ENCODE measurements at regions not wholly inside any gene's neighbourhood (a gene's known extent, or its start where the extent isn't known, plus 50 kb on each side); places are given as distances from the start of the nearest gene placed in this dataset.

DNA sequence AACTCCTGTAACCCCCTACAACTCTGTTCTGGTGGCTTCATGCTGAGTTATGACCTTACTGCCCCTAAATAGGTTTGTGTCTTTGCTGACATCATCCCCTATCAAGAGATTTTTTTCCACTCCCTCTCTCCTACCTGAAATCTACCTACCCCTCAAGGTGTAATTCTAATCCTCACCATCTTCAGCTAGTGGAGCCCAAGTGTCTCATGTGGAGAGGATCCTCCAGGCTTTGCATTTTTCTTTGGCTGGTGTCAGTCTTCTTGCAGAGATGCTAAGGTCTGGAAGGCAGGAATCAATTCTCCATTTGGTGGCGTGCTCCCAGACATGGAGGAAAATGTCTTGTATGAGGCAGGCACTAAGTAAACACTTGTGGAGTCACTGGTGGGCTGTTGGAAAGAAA, 74.8 kb upstream of the PRMT8 start:
- Histone ChIP-seq H3K9me3 (ENCODE audit: control insufficient read depth in 1 of 2, low read length in 2 of 2) (no peaks in the 10 kb centered on the region), H3K27me3 (ENCODE audit: insufficient read depth, low read length) (no peaks in the 10 kb centered on the region), H3K36me3 (ENCODE audit: insufficient read depth, low read length) (no peaks in the 10 kb centered on the region), H3K4me3 (ENCODE audit: low read length in 2 of 2) (no peak overlapping the region), H3K27ac (ENCODE audit: low read depth, low read length) (no peak overlapping the region), H3K4me1 (ENCODE audit: insufficient read depth, low read length) (no peaks in the 10 kb centered on the region)
- ChIA-PET CTCF (ENCODE audit: partially characterized antibody) (no interaction called here), POLR2A (ENCODE audit: partially characterized antibody) (no interaction called here)
- Mint-ChIP-seq H3K4me1 (no peaks in the 10 kb centered on the region), H3K4me3 (no peak overlapping the region), H3K36me3 (no peaks in the 10 kb centered on the region), H3K27me3 (peaks cover 19 to 41% of the 10 kb centered on the region in 2 donors), H3K27ac (no peak overlapping the region), H3K9me3 (peaks cover 0 to 3% (median under 1%) of the 10 kb centered on the region in 8 donors)
- intact Hi-C loops (cut with micrococcal nuclease): no loop called here
- no peak for DNase-seq

DNA sequence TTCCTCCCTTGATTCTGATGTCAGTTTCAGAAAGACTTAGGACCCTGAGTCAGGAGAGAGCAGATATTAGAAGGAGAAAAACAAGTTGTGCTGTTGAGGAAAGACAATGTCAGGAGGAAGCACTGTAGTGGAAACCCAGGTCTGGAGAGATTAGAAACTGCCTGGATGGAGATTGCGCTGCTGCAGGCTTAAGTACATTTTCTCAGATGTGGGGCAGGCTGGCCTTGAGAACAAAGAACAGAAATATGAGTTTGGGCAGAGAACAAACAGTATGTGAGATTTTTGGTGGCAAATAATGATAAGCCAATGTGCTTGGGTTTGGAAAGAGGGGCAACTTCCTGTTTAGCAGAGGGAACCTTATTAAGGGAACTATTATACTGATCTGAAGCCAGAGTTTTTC, 74.3 kb upstream of the PRMT8 start:
- H3K27me3 Mint-ChIP-seq: peaks cover 14 to 41% of the 10 kb centered on the region in 2 donors
- H3K27ac ChIP-seq (ENCODE audit: low read depth, low read length): no peak overlapping the region
- H3K4me1 ChIP-seq (ENCODE audit: insufficient read depth, low read length): no peaks in the 10 kb centered on the region
- no peaks in the 10 kb centered on the region for H3K4me1 Mint-ChIP-seq
- intact Hi-C loops (cut with micrococcal nuclease): no loop called here
- CTCF ChIA-PET (ENCODE audit: partially characterized antibody): no interaction called here
- no peak overlapping the region for H3K27ac Mint-ChIP-seq
- peaks cover 0 to 2% (median 0%) of the 10 kb centered on the region in 8 donors for H3K9me3 Mint-ChIP-seq
- no peak overlapping the region for H3K4me3 Mint-ChIP-seq
- H3K36me3 ChIP-seq (ENCODE audit: insufficient read depth, low read length): no peaks in the 10 kb centered on the region
- H3K9me3 ChIP-seq (ENCODE audit: control insufficient read depth in 1 of 2, low read length in 2 of 2): no peaks in the 10 kb centered on the region
- no peaks in the 10 kb centered on the region for H3K27me3 ChIP-seq (ENCODE audit: insufficient read depth, low read length)
- no peak for DNase-seq
- POLR2A ChIA-PET (ENCODE audit: partially characterized antibody): no interaction called here
- H3K36me3 Mint-ChIP-seq: no peaks in the 10 kb centered on the region
- no peak overlapping the region for H3K4me3 ChIP-seq (ENCODE audit: low read length in 2 of 2)

DNA sequence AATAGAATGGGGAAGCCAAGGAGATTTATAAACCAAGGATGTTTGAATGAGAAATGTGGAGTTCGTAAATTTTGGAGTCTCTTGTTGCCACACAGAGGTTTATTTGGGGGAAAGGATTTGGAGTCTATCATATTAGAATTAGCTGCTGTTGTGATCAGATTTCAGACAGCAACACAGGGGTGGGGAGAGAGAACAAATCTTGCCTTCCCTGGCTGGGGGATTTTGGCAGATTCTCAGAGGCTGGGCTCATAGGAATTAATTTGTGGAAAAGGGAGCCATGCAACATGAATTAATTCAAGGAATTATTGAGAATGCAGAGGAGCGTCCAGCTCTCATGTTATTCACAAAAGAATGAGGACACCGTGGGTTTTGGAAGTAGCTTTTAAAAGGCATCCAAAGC, 73.9 kb upstream of the PRMT8 start:
- intact Hi-C loops (cut with micrococcal nuclease): no loop called here

DNA sequence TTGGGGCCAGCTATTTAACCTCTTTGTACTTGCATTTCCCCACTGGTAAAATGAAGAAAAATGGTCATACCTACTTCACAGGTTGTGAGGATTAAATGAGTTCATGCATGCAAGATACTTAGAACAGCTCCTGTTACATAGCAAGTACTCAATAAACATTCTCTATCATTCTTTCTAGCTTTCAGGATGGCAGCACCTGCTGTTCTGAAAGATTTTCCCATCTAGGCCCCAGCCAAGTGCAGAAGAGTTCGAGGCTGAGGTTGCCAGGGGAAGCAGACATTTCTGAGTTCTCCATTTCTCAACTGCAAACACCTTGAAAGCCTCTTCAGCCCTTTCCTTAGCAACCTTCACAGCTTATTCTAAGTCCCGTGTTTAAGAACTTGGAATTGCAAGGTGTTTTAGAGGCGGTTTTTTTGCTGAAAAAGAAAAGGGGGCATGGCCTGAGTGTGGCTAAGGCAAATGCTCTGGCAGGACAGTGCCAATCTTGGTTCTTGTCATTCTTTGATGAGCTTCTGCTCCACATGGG, 73.0 kb upstream of the PRMT8 start:
- ChIA-PET POLR2A (ENCODE audit: partially characterized antibody) (no interaction called here), CTCF (ENCODE audit: partially characterized antibody) (no interaction called here)
- H3K36me3 Mint-ChIP-seq: no peaks in the 10 kb centered on the region
- H3K9me3 ChIP-seq (ENCODE audit: control insufficient read depth in 1 of 2, low read length in 2 of 2): no peaks in the 10 kb centered on the region
- H3K36me3 ChIP-seq (ENCODE audit: insufficient read depth, low read length): no peaks in the 10 kb centered on the region
- no peak overlapping the region for H3K27ac Mint-ChIP-seq
- H3K4me1 ChIP-seq (ENCODE audit: insufficient read depth, low read length): no peaks in the 10 kb centered on the region
- no peak overlapping the region for H3K4me3 ChIP-seq (ENCODE audit: low read length in 2 of 2)
- no peaks in the 10 kb centered on the region for H3K4me1 Mint-ChIP-seq
- no peak overlapping the region for H3K4me3 Mint-ChIP-seq
- DNase-seq: no peak
- H3K27ac ChIP-seq (ENCODE audit: low read depth, low read length): no peak overlapping the region
- no peaks in the 10 kb centered on the region for H3K27me3 ChIP-seq (ENCODE audit: insufficient read depth, low read length)
- peaks cover 0 to 1% (median 0%) of the 10 kb centered on the region in 8 donors for H3K9me3 Mint-ChIP-seq
- H3K27me3 Mint-ChIP-seq: peaks cover 15 to 48% of the 10 kb centered on the region in 2 donors
- intact Hi-C loops (cut with micrococcal nuclease): no loop called here

More for the DNA sequence above, 73.9 kb upstream of the PRMT8 start:
- DNase-seq: no peak
- no peaks in the 10 kb centered on the region for H3K36me3 ChIP-seq (ENCODE audit: insufficient read depth, low read length)
- Mint-ChIP-seq H3K27me3 (peaks cover 15 to 44% of the 10 kb centered on the region in 2 donors), H3K4me3 (no peak overlapping the region), H3K4me1 (no peaks in the 10 kb centered on the region), H3K27ac (no peak overlapping the region), H3K9me3 (peaks cover 0 to 1% (median 0%) of the 10 kb centered on the region in 8 donors), H3K36me3 (no peaks in the 10 kb centered on the region)
- H3K9me3 ChIP-seq (ENCODE audit: control insufficient read depth in 1 of 2, low read length in 2 of 2): no peaks in the 10 kb centered on the region
- CTCF ChIA-PET (ENCODE audit: partially characterized antibody): no interaction called here
- H3K4me3 ChIP-seq (ENCODE audit: low read length in 2 of 2): no peak overlapping the region
- POLR2A ChIA-PET (ENCODE audit: partially characterized antibody): no interaction called here
- no peaks in the 10 kb centered on the region for H3K4me1 ChIP-seq (ENCODE audit: insufficient read depth, low read length)
- H3K27me3 ChIP-seq (ENCODE audit: insufficient read depth, low read length): no peaks in the 10 kb centered on the region
- no peak overlapping the region for H3K27ac ChIP-seq (ENCODE audit: low read depth, low read length)

DNA sequence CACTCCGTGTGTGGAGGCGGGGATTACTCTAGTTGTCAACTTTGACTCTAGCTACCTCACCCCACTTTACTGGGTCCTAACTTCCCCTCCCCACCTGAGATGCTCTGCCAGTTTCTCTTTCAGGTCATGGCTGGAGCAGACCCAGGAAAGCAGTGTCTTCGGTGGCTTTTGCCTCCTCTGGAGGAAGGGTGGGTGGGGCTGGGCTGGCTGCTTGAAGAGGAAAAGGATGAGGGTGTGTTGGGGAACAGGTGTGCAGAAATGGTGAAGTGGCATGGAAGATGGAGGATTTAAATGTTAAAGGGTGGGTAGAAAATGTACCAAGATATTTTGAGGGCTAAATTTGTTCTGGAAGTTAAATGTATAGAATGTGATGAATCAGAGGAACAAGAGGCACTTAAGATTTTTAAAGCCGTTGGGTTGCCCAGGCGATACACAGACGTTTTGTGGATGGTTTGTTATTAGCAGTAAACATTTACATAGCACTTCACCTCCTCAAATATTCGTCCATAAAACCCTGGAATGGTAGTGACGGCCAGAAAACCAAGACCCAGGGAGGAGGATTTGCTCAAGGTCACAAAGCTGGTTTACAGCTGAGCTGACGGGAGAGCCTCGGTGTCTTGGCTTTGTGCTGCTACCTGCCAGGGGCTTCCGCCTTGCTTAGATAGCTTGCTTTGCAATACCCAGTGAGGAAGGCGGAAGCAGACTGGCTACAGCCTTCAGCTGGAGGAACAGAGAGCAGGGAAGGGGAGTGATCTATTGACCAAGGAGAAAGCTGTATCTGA, 72.2 kb upstream of the PRMT8 start:
- no peaks in the 10 kb centered on the region for H3K4me1 ChIP-seq (ENCODE audit: insufficient read depth, low read length)
- DNase-seq: no peak
- Mint-ChIP-seq H3K36me3 (no peaks in the 10 kb centered on the region), H3K4me1 (no peaks in the 10 kb centered on the region), H3K4me3 (no peak overlapping the region), H3K27ac (no peak overlapping the region), H3K9me3 (peaks cover 0 to 1% (median 0%) of the 10 kb centered on the region in 8 donors), H3K27me3 (peaks cover 18 to 46% of the 10 kb centered on the region in 2 donors)
- no peak overlapping the region for H3K4me3 ChIP-seq (ENCODE audit: low read length in 2 of 2)
- CTCF ChIA-PET (ENCODE audit: partially characterized antibody): no interaction called here
- no peaks in the 10 kb centered on the region for H3K27me3 ChIP-seq (ENCODE audit: insufficient read depth, low read length)
- H3K27ac ChIP-seq (ENCODE audit: low read depth, low read length): no peak overlapping the region
- H3K9me3 ChIP-seq (ENCODE audit: control insufficient read depth in 1 of 2, low read length in 2 of 2): no peaks in the 10 kb centered on the region
- POLR2A ChIA-PET (ENCODE audit: partially characterized antibody): no interaction called here
- H3K36me3 ChIP-seq (ENCODE audit: insufficient read depth, low read length): no peaks in the 10 kb centered on the region
- intact Hi-C loops (cut with micrococcal nuclease): no loop called here

DNA sequence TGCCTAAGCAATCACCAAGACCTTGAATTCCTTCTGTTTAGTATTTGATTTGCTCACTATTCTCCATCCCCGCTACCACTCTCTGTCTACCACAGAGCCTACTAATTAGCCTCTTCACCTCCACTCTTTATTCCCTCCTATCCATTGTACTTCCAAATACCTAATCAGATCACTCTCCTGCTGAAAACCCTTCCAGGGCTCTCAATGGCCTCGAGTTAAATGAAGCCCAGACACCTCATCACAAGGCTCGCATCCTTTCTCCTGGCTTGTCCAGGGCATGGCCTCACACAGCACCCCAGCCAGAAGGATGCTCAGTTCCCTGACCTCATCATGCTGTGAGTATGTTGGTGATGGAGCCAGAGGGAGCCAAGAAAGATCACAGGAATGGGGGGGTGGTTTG, 71.4 kb upstream of the PRMT8 start:
- Histone ChIP-seq H3K4me3 (ENCODE audit: low read length in 2 of 2) (no peak overlapping the region), H3K4me1 (ENCODE audit: insufficient read depth, low read length) (no peaks in the 10 kb centered on the region), H3K36me3 (ENCODE audit: insufficient read depth, low read length) (no peaks in the 10 kb centered on the region), H3K9me3 (ENCODE audit: control insufficient read depth in 1 of 2, low read length in 2 of 2) (no peaks in the 10 kb centered on the region), H3K27me3 (ENCODE audit: insufficient read depth, low read length) (no peaks in the 10 kb centered on the region), H3K27ac (ENCODE audit: low read depth, low read length) (no peak overlapping the region)
- H3K27ac Mint-ChIP-seq: no peak overlapping the region
- H3K4me1 Mint-ChIP-seq: no peaks in the 10 kb centered on the region
- no peak overlapping the region for H3K4me3 Mint-ChIP-seq
- H3K36me3 Mint-ChIP-seq: no peaks in the 10 kb centered on the region
- ChIA-PET CTCF (ENCODE audit: partially characterized antibody) (no interaction called here), POLR2A (ENCODE audit: partially characterized antibody) (no interaction called here)
- peaks cover 15 to 42% of the 10 kb centered on the region in 2 donors for H3K27me3 Mint-ChIP-seq
- H3K9me3 Mint-ChIP-seq: peaks cover 0 to 1% (median 0%) of the 10 kb centered on the region in 8 donors
- no peak for DNase-seq
- intact Hi-C loops (cut with micrococcal nuclease): no loop called here

DNA sequence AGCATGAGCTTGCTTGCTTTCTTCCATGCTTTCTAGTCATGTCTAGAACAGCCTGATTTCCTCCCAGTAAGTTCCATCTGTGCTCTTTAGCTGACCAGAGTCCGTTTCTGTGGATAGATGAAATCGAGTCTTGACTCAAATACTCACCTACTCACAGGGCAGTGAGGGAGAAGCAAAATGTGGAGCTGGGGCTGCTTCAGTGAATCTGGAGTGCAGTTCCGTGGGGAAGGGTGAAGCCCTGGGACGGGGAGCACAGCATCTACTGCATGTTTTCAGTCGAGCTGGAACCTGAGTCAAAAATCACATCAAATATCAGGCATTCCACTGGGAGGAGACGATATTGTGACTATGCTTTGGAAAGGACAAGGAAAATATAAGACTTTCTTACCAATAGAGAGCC, 70.3 kb upstream of the PRMT8 start:
- ChIA-PET CTCF (ENCODE audit: partially characterized antibody) (no interaction called here), POLR2A (ENCODE audit: partially characterized antibody) (no interaction called here)
- H3K36me3 ChIP-seq (ENCODE audit: insufficient read depth, low read length): no peaks in the 10 kb centered on the region
- no peak overlapping the region for H3K4me3 Mint-ChIP-seq
- no peak overlapping the region for H3K27ac ChIP-seq (ENCODE audit: low read depth, low read length)
- H3K27me3 ChIP-seq (ENCODE audit: insufficient read depth, low read length): no peaks in the 10 kb centered on the region
- H3K27me3 Mint-ChIP-seq: peaks cover 13 to 35% of the 10 kb centered on the region in 2 donors
- intact Hi-C loops (cut with micrococcal nuclease): no loop called here
- peaks cover 0 to 1% (median 0%) of the 10 kb centered on the region in 8 donors for H3K9me3 Mint-ChIP-seq
- H3K36me3 Mint-ChIP-seq: no peaks in the 10 kb centered on the region
- H3K4me1 Mint-ChIP-seq: no peaks in the 10 kb centered on the region
- no peak for DNase-seq
- no peak overlapping the region for H3K4me3 ChIP-seq (ENCODE audit: low read length in 2 of 2)
- no peaks in the 10 kb centered on the region for H3K4me1 ChIP-seq (ENCODE audit: insufficient read depth, low read length)
- no peak overlapping the region for H3K27ac Mint-ChIP-seq
- H3K9me3 ChIP-seq (ENCODE audit: control insufficient read depth in 1 of 2, low read length in 2 of 2): no peaks in the 10 kb centered on the region
